ENCODE measurements at regions not wholly inside any gene's neighbourhood (a gene's known extent, or its start where the extent isn't known, plus 50 kb on each side); places are given as distances from the start of the nearest gene placed in this dataset.

- no peak overlapping the region for H3K4me3 ChIP-seq
- H3K4me1 ChIP-seq (replicated peaks; ENCODE audit: insufficient read depth), result peaks cover 26% of the 10 kb centered on the region
- H3K4me2 ChIP-seq, result no peak overlapping the region
- H3K27me3 ChIP-seq (ENCODE audit: insufficient read depth, low read depth), result no peaks in the 10 kb centered on the region
- intact Hi-C loops (cut with micrococcal nuclease; ENCODE audit: unreplicated experiment), result no loop called here
- ChIA-PET CTCF (interaction anchor here (0.6 kb wide), 1 partner anchor 465 kb away, joined by 3 read pairs; no protein-coding TSS in a partner anchor), POLR2A (ENCODE audit: unreplicated experiment) (no interaction called here)
- peaks cover 5% of the 10 kb centered on the region; the same call in 1 of the 2 replicates for H3F3A ChIP-seq (ENCODE audit: insufficient read depth, low read depth)
- TF ChIP-seq CTCF (conservative IDR thresholded peaks at IDR 0.05), result no peak
- no peak for TF ChIP-seq EZH2 (IDR thresholded peaks at IDR 0.05; ENCODE audit: low read depth)
- no TSS peak for BruUV-seq (replicated peaks)
- no peaks in the 10 kb centered on the region for H3K79me2 ChIP-seq (ENCODE audit: low read depth)
- no peak overlapping the region for H2AFZ ChIP-seq
- DNase-seq, result peak in 1 of 2 experiments; percentile 27
- H3K27ac ChIP-seq, result no peak overlapping the region
- no peaks in the 10 kb centered on the region for H3K9me3 ChIP-seq (ENCODE audit: insufficient read depth, low read depth)
- H3K9me2 ChIP-seq (ENCODE audit: insufficient read depth), result no peaks in the 10 kb centered on the region
- no peaks in the 10 kb centered on the region for H4K20me1 ChIP-seq (ENCODE audit: insufficient read depth)
- H3K36me3 ChIP-seq (ENCODE audit: low read depth), result no peaks in the 10 kb centered on the region
Measured at GRCh38 chr6:14658886-14659561, 541.5 kb downstream of the CD83 start.

GRCh38 chr6:14659841-14660240, 542.3 kb downstream of the CD83 start:
- TF ChIP-seq EZH2 (IDR thresholded peaks at IDR 0.05; ENCODE audit: low read depth), result no peak
- no peak for TF ChIP-seq CTCF (conservative IDR thresholded peaks at IDR 0.05)
- BruUV-seq (replicated peaks), result no TSS peak
- peaks cover 34% of the 10 kb centered on the region for H3K4me1 ChIP-seq (replicated peaks; ENCODE audit: insufficient read depth)
- no peaks in the 10 kb centered on the region for H3K79me2 ChIP-seq (ENCODE audit: low read depth)
- no peaks in the 10 kb centered on the region for H3K9me2 ChIP-seq (ENCODE audit: insufficient read depth)
- DNase-seq, result no peak
- H4K20me1 ChIP-seq (ENCODE audit: insufficient read depth), result no peaks in the 10 kb centered on the region
- H3K36me3 ChIP-seq (ENCODE audit: low read depth), result no peaks in the 10 kb centered on the region
- no peaks in the 10 kb centered on the region for H3K27me3 ChIP-seq (ENCODE audit: insufficient read depth, low read depth)
- no peak overlapping the region for H3K4me3 ChIP-seq
- ChIA-PET POLR2A (ENCODE audit: unreplicated experiment) (no interaction called here), CTCF (no interaction called here)
- peaks cover 13% of the 10 kb centered on the region; the same call in 1 of the 2 replicates for H3F3A ChIP-seq (ENCODE audit: insufficient read depth, low read depth)
- intact Hi-C loops (cut with micrococcal nuclease; ENCODE audit: unreplicated experiment), result no loop called here
- no peak overlapping the region for H3K4me2 ChIP-seq
- no peaks in the 10 kb centered on the region for H3K9me3 ChIP-seq (ENCODE audit: insufficient read depth, low read depth)
- H3K27ac ChIP-seq, result no peak overlapping the region
- H2AFZ ChIP-seq, result no peak overlapping the region

- BruUV-seq (replicated peaks), result no TSS peak
- no peaks in the 10 kb centered on the region for H3K36me3 ChIP-seq (ENCODE audit: low read depth)
- TF ChIP-seq CTCF (conservative IDR thresholded peaks at IDR 0.05), result no peak
- no peak for TF ChIP-seq EZH2 (IDR thresholded peaks at IDR 0.05; ENCODE audit: low read depth)
- H3K4me3 ChIP-seq, result no peak overlapping the region
- no peaks in the 10 kb centered on the region for H3K9me2 ChIP-seq (ENCODE audit: insufficient read depth)
- peaks cover 46% of the 10 kb centered on the region for H3K4me1 ChIP-seq (replicated peaks; ENCODE audit: insufficient read depth)
- peaks cover 20% of the 10 kb centered on the region; the same call in 1 of the 2 replicates for H3F3A ChIP-seq (ENCODE audit: insufficient read depth, low read depth)
- intact Hi-C loops (cut with micrococcal nuclease; ENCODE audit: unreplicated experiment), result no loop called here
- peak in 1 of 2 experiments; percentile 41 for DNase-seq
- no peak overlapping the region for H3K27ac ChIP-seq
- H3K9me3 ChIP-seq (ENCODE audit: insufficient read depth, low read depth), result no peaks in the 10 kb centered on the region
- peak overlapping the region; percentile 33; the same call in 1 of the 2 replicates for H3K4me2 ChIP-seq
- POLR2A ChIA-PET (ENCODE audit: unreplicated experiment), result no interaction called here
- H3K79me2 ChIP-seq (ENCODE audit: low read depth), result no peaks in the 10 kb centered on the region
- H2AFZ ChIP-seq, result no peak overlapping the region
- CTCF ChIA-PET, result no interaction called here
- H4K20me1 ChIP-seq (ENCODE audit: insufficient read depth), result no peaks in the 10 kb centered on the region
- no peaks in the 10 kb centered on the region for H3K27me3 ChIP-seq (ENCODE audit: insufficient read depth, low read depth)
Measured at GRCh38 chr6:14660806-14661579, 543.4 kb downstream of the CD83 start.
